T47D (cell line): ENCODE measurements at regions not wholly inside any gene's neighbourhood (a gene's known extent, or its start where the extent isn't known, plus 50 kb on each side); places are given as distances from the start of the nearest gene placed in this dataset.

Source experiments
- DNase-seq, 2 experiments: peaks; one replicate each; pipeline versions ENCODE4 v3.0.0 to v3.0.0-alpha.2; 2011 to 2012; ENCODE audit warnings: low read depth in 1 of 2, low spot score in 1 of 2
- JUND ChIP-seq: IDR thresholded peaks from 2 replicates; pipeline ENCODE4 v1.6.1; 2012; ENCODE audit warnings: low read depth
- in situ Hi-C: cut with HindIII; loops from 2 replicates; pipeline ENCODE4 v1.10.0; 2016; ENCODE audit warnings: low sequenced_read_pairs, low pct_unique_long_range_greater_than_20kb

GRCh38 chr12:27852742-27853141, 72.7 kb upstream of the MANSC4 start:
- no peak for DNase-seq
- in situ Hi-C loops: no loop called here
- no peak for TF ChIP-seq JUND
